Loucy (cell line): ENCODE measurements at regions not wholly inside any gene's neighbourhood (a gene's known extent, or its start where the extent isn't known, plus 50 kb on each side); places are given as distances from the start of the nearest gene placed in this dataset.
A peak's percentile ranks its signal among the peaks of the same experiment; 100 is the strongest.
"Not testable (repeated sequence)": the region's sequence is repeated elsewhere in the genome, so short reads cannot be mapped to it uniquely, and the experiment has no call there.

Source experiments
- H2AFZ ChIP-seq: fragments of 200-600 bp; sonication (generic); 2 replicates; pipeline ENCODE4 v1.6.0; 2016; ENCODE audit warnings: antibody characterized with exemption, mild to moderate bottlenecking, low read length, moderate library complexity
- H3F3A ChIP-seq: fragments of 200-600 bp; 2 replicates; pipeline ENCODE4 v1.6.0; 2016; ENCODE audit warnings: antibody characterized with exemption, low read depth, mild to moderate bottlenecking
- H3K27me3 ChIP-seq: fragments of 200-600 bp; sonication (generic); 2 replicates; pipeline ENCODE4 v1.6.1; 2014; ENCODE audit warnings: low read length, mild to moderate bottlenecking; ENCODE audit not compliant: insufficient read depth, poor library complexity, severe bottlenecking
- H3K36me3 ChIP-seq: fragments of 200-600 bp; sonication (generic); 2 replicates; pipeline ENCODE4 v1.6.1; 2016; ENCODE audit warnings: low read length; ENCODE audit not compliant: insufficient read depth
- H3K4me1 ChIP-seq: fragments of 200-600 bp; sonication (generic); 2 replicates; pipeline ENCODE4 v1.5.1; 2014; ENCODE audit warnings: low read length, mild to moderate bottlenecking; ENCODE audit not compliant: insufficient read depth, poor library complexity, severe bottlenecking
- H3K4me2 ChIP-seq: fragments of 200-600 bp; sonication (generic); 2 replicates; pipeline ENCODE4 v1.6.0; 2014; ENCODE audit warnings: antibody characterized with exemption, low read length, low read depth, mild to moderate bottlenecking; ENCODE audit not compliant: poor library complexity, severe bottlenecking
- H3K4me3 ChIP-seq: fragments of 200-600 bp; sonication (generic); 2 replicates; pipeline ENCODE4 v1.5.1; 2014; ENCODE audit warnings: low read length, mild to moderate bottlenecking, mixed read lengths; ENCODE audit not compliant: poor library complexity, severe bottlenecking
- H3K79me2 ChIP-seq: fragments of 200-600 bp; sonication (generic); 2 replicates; pipeline ENCODE4 v1.6.1; 2014; ENCODE audit warnings: low read length; ENCODE audit not compliant: insufficient read depth
- H3K9ac ChIP-seq: fragments of 200-600 bp; sonication (generic); 2 replicates; pipeline ENCODE4 v1.6.0; 2014; ENCODE audit warnings: mild to moderate bottlenecking, low read depth, low read length, moderate library complexity; ENCODE audit not compliant: poor library complexity, severe bottlenecking
- H3K9me2 ChIP-seq: fragments of 200-600 bp; sonication (generic); replicated peaks from 2 replicates; pipeline ENCODE4 v1.6.1; 2016; ENCODE audit warnings: low read depth, low read length, mixed read lengths
- H3K9me3 ChIP-seq: fragments of 200-600 bp; sonication (generic); 2 replicates; pipeline ENCODE4 v1.6.1; 2014; ENCODE audit warnings: mild to moderate bottlenecking, antibody characterized with exemption, low read length, low read depth; ENCODE audit not compliant: insufficient read depth
- H4K20me1 ChIP-seq: fragments of 200-600 bp; sonication (generic); 2 replicates; pipeline ENCODE4 v1.6.0; 2014; ENCODE audit warnings: antibody characterized with exemption, low read length, mild to moderate bottlenecking; ENCODE audit not compliant: insufficient read depth, poor library complexity, severe bottlenecking
- CTCF ChIP-seq: fragments of 200-600 bp; sonication (generic); conservative IDR thresholded peaks from 2 replicates; pipeline ENCODE4 v1.5.1; 2014; ENCODE audit warnings: mild to moderate bottlenecking, antibody characterized with exemption, low read length
- EZH2phosphoT487 ChIP-seq: fragments of 200-600 bp; IDR thresholded peaks from 2 replicates; pipeline ENCODE4 v1.6.1; 2018; ENCODE audit warnings: antibody characterized with exemption, mild to moderate bottlenecking, moderate library complexity, borderline replicate concordance

- no peaks in the 10 kb centered on the region for H3K36me3 ChIP-seq
- no peaks in the 10 kb centered on the region for H4K20me1 ChIP-seq
- no peak overlapping the region for H3K9ac ChIP-seq
- H3K4me3 ChIP-seq = no peak overlapping the region
- no peaks in the 10 kb centered on the region for H3K4me1 ChIP-seq
- H3K79me2 ChIP-seq = no peaks in the 10 kb centered on the region
- no peak overlapping the region for H3K4me2 ChIP-seq
- no peaks in the 10 kb centered on the region for H3K27me3 ChIP-seq
- no peaks in the 10 kb centered on the region for H3F3A ChIP-seq
- H3K9me3 ChIP-seq = no peaks in the 10 kb centered on the region
- H2AFZ ChIP-seq = peak overlapping the region; percentile 24; the same call in 1 of the 2 replicates
- TF ChIP-seq EZH2phosphoT487 (no peak), CTCF (no peak)
- no peaks in the 10 kb centered on the region for H3K9me2 ChIP-seq
Observed at GRCh38 chr4:123676071-123676889, 279.7 kb downstream of the SPRY1 start.

- H3K9me2 ChIP-seq = no peaks in the 10 kb centered on the region
- no peak overlapping the region for H3K9ac ChIP-seq
- H3F3A ChIP-seq = no peaks in the 10 kb centered on the region
- no peaks in the 10 kb centered on the region for H4K20me1 ChIP-seq
- TF ChIP-seq CTCF (no peak), EZH2phosphoT487 (no peak)
- H3K79me2 ChIP-seq = no peaks in the 10 kb centered on the region
- H3K4me2 ChIP-seq = no peak overlapping the region
- H3K27me3 ChIP-seq = no peaks in the 10 kb centered on the region
- no peaks in the 10 kb centered on the region for H3K36me3 ChIP-seq
- H3K9me3 ChIP-seq = no peaks in the 10 kb centered on the region
- H3K4me3 ChIP-seq = no peak overlapping the region
- no peak overlapping the region for H2AFZ ChIP-seq
- H3K4me1 ChIP-seq = no peaks in the 10 kb centered on the region
Observed at GRCh38 chr4:123676890-123677229, 280.3 kb downstream of the SPRY1 start.

- no peak overlapping the region for H3K4me2 ChIP-seq
- no peaks in the 10 kb centered on the region for H4K20me1 ChIP-seq
- no peaks in the 10 kb centered on the region for H3F3A ChIP-seq
- no peak overlapping the region for H3K4me3 ChIP-seq
- no peaks in the 10 kb centered on the region for H3K79me2 ChIP-seq
- no peaks in the 10 kb centered on the region for H3K9me2 ChIP-seq
- no peak overlapping the region for H3K9ac ChIP-seq
- no peaks in the 10 kb centered on the region for H3K27me3 ChIP-seq
- no peaks in the 10 kb centered on the region for H3K36me3 ChIP-seq
- H3K4me1 ChIP-seq = no peaks in the 10 kb centered on the region
- H3K9me3 ChIP-seq = no peaks in the 10 kb centered on the region
- TF ChIP-seq CTCF = no peak
- TF ChIP-seq EZH2phosphoT487 = no peak
- no peak overlapping the region for H2AFZ ChIP-seq
Observed at GRCh38 chr4:123682931-123683330, 286.3 kb downstream of the SPRY1 start.

- H3K79me2 ChIP-seq, H3K4me3 ChIP-seq, H2AFZ ChIP-seq, H3K4me2 ChIP-seq, H3K9me2 ChIP-seq, H3K9me3 ChIP-seq, H3K9ac ChIP-seq, H3F3A ChIP-seq, H3K36me3 ChIP-seq, H4K20me1 ChIP-seq, H3K27me3 ChIP-seq, H3K4me1 ChIP-seq: not testable (repeated sequence)
Observed at GRCh38 chr4:123684937-123685336, 288.3 kb downstream of the SPRY1 start.

GRCh38 chr4:123695531-123695930 lies 298.9 kb downstream of the SPRY1 start:
- not testable (repeated sequence) for H3K4me3 ChIP-seq, H3K27me3 ChIP-seq, H3K9me2 ChIP-seq, H3F3A ChIP-seq, H3K9ac ChIP-seq, H3K9me3 ChIP-seq, H4K20me1 ChIP-seq, H3K4me2 ChIP-seq, H3K79me2 ChIP-seq, H2AFZ ChIP-seq, H3K4me1 ChIP-seq, H3K36me3 ChIP-seq
